Lung (tissue), 11 donors: ENCODE measurements at regions not wholly inside any gene's neighbourhood (a gene's known extent, or its start where the extent isn't known, plus 50 kb on each side); places are given as distances from the start of the nearest gene placed in this dataset.

Experiments
- ATAC-seq: fragments of 200-7000 bp; cut with Tn5 transposase; one replicate; pipeline ENCODE4 v1.9.1; 2020; ENCODE audit warnings: moderate number of reproducible peaks; ENCODE audit not compliant: insufficient read depth, low FRiP score
- DNase-seq, 3 donors: peaks; one replicate each; pipeline ENCODE4 v3.0.0-alpha.2; 2013 to 2017
- H3K27ac ChIP-seq, 2 donors: one replicate each; pipeline ENCODE4 v1.5.1; 2013; ENCODE audit warnings: mild to moderate bottlenecking in 2 of 2, moderate library complexity in 2 of 2, control low read depth in 1 of 2, inconsistent platforms in 1 of 2, low read depth in 1 of 2, low read length in 1 of 2
- H3K27me3 ChIP-seq, 3 donors: one replicate each; pipeline ENCODE4 v1.5.1; 2013; ENCODE audit warnings: low read length in 2 of 3; ENCODE audit not compliant: control insufficient read depth in 3 of 3, insufficient read depth in 3 of 3
- H3K36me3 ChIP-seq, 4 donors: one replicate each; pipeline ENCODE4 v1.5.1; 2013; ENCODE audit warnings: low read length in 4 of 4, mild to moderate bottlenecking in 1 of 4, moderate library complexity in 1 of 4; ENCODE audit not compliant: control insufficient read depth in 4 of 4, insufficient read depth in 4 of 4
- H3K4me1 ChIP-seq, 5 donors: one replicate each; pipeline ENCODE4 v1.5.1; 2013; ENCODE audit warnings: low read length in 5 of 5, mild to moderate bottlenecking in 2 of 5, moderate library complexity in 1 of 5; ENCODE audit not compliant: control insufficient read depth in 5 of 5, insufficient read depth in 5 of 5
- H3K4me3 ChIP-seq: one replicate; pipeline ENCODE4 v1.5.1; 2013; ENCODE audit warnings: mild to moderate bottlenecking, control low read depth, moderate library complexity
- H3K9ac ChIP-seq, 2 donors: one replicate each; pipeline ENCODE4 v1.5.1; 2013; ENCODE audit warnings: low read length in 2 of 2, control low read depth in 1 of 2; ENCODE audit not compliant: insufficient read depth in 1 of 2
- H3K9me3 ChIP-seq, 4 donors: one replicate each; pipeline ENCODE4 v1.5.1; 2013; ENCODE audit warnings: low read length in 3 of 4, mild to moderate bottlenecking in 1 of 4, moderate library complexity in 1 of 4; ENCODE audit not compliant: control insufficient read depth in 4 of 4, insufficient read depth in 3 of 4
- CTCF ChIP-seq: IDR thresholded peaks from 2 replicates; pipeline ENCODE4 v1.5.1; 2012; ENCODE audit warnings: mild to moderate bottlenecking; ENCODE audit errors: control extremely low read depth, extremely low read depth
- WGBS, 2 donors: extraction: QIAGEN DNeasy Blood & Tissue Kit; methylation state at CpG; one replicate each; pipeline ENCODE4 v1.1.7; 2013; 5-methylcytosine and 5-hydroxymethylcytosine counted together
- donor health status: control.
- donor health status: control.
- donor health status: Bipolar disorder and iron deficiency.
- donor health status: healthy.
- donor health status: DM: yes; HTN: yes; CAD: no.

- Histone ChIP-seq H3K4me1 (peaks cover 0 to 6% (median 2%) of the 10 kb centered on the region in 5 donors), H3K27me3 (no peaks in the 10 kb centered on the region), H3K4me3 (no peak overlapping the region), H3K36me3 (no peaks in the 10 kb centered on the region), H3K27ac (no peak overlapping the region), H3K9me3 (no peaks in the 10 kb centered on the region), H3K9ac (no peak overlapping the region)
- DNase-seq (no peak), ATAC-seq (no peak)
- 38 to 50% methylated on average over 3 of the region's 3 CpGs for WGBS, 2 donors
- TF ChIP-seq CTCF: no peak
These were observed 68.1 kb downstream of the MTERF1 start for GRCh38 chr7:91812388-91812787.

GRCh38 chr7:91814189-91814588, 66.3 kb downstream of the MTERF1 start:
- H3K4me3 ChIP-seq: no peak overlapping the region
- no peaks in the 10 kb centered on the region for H3K9me3 ChIP-seq
- H3K27me3 ChIP-seq: no peaks in the 10 kb centered on the region
- no peak for ATAC-seq
- no peak for DNase-seq
- H3K4me1 ChIP-seq: peaks cover 0 to 6% (median 2%) of the 10 kb centered on the region in 5 donors
- 77 to 78% methylated on average over 1 of the region's 1 CpG for WGBS, 2 donors
- H3K36me3 ChIP-seq: no peaks in the 10 kb centered on the region
- H3K9ac ChIP-seq: no peak overlapping the region
- no peak overlapping the region for H3K27ac ChIP-seq
- TF ChIP-seq CTCF: no peak
